ENCODE measurements at regions not wholly inside any gene's neighbourhood (a gene's known extent, or its start where the extent isn't known, plus 50 kb on each side); places are given as distances from the start of the nearest gene placed in this dataset.

GRCh38 chr6:27771235-27771634 is 141.0 kb downstream of the OR2B2 start:
- 45 to 73% methylated on average over 3 to 4 of the region's 4 CpGs for WGBS, 2 donors (ENCODE audit: low coverage in 1 of 2)
- Histone ChIP-seq H3K36me3 (no peaks in the 10 kb centered on the region), H3K9me3 (no peaks in the 10 kb centered on the region), H3K4me3 (no peak overlapping the region), H3K4me1 (peaks cover 0 to 10% (median 0%) of the 10 kb centered on the region in 3 donors), H3K27me3 (peaks cover 68% of the 10 kb centered on the region), H3K27ac (no peak overlapping the region)
- TF ChIP-seq EP300 (IDR thresholded peaks at IDR 0.05) (no peak), CTCF (IDR thresholded peaks at IDR 0.05) (no peak), POLR2A (IDR thresholded peaks at IDR 0.05) (no peak), POLR2AphosphoS5 (IDR thresholded peaks at IDR 0.05) (no peak)
- ATAC-seq = no peak

GRCh38 chr6:27770724-27771123 is 141.5 kb downstream of the OR2B2 start:
- H3K27me3 ChIP-seq = peaks cover 68% of the 10 kb centered on the region
- WGBS, 2 donors (ENCODE audit: low coverage in 1 of 2) = 67 to 69% methylated on average over 3 of the region's 3 CpGs
- no peaks in the 10 kb centered on the region for H3K36me3 ChIP-seq
- H3K4me3 ChIP-seq = no peak overlapping the region
- no peaks in the 10 kb centered on the region for H3K9me3 ChIP-seq
- no peak for ATAC-seq
- no peak overlapping the region for H3K27ac ChIP-seq
- TF ChIP-seq POLR2AphosphoS5 (IDR thresholded peaks at IDR 0.05) = no peak
- no peak for TF ChIP-seq CTCF (IDR thresholded peaks at IDR 0.05)
- TF ChIP-seq POLR2A (IDR thresholded peaks at IDR 0.05) = no peak
- TF ChIP-seq EP300 (IDR thresholded peaks at IDR 0.05) = no peak
- H3K4me1 ChIP-seq = peaks cover 0 to 10% (median 0%) of the 10 kb centered on the region in 3 donors

GRCh38 chr6:27768556-27768955 is 143.6 kb downstream of the OR2B2 start:
- no peak overlapping the region for H3K27ac ChIP-seq
- 86% methylated on average over 1 of the region's 1 CpG; no CpG with 5 or more reads in 1 of the 2 donors for WGBS, 2 donors (ENCODE audit: low coverage in 1 of 2)
- peaks cover 0 to 10% (median 0%) of the 10 kb centered on the region in 3 donors for H3K4me1 ChIP-seq

GRCh38 chr6:27767851-27768250 is 144.3 kb downstream of the OR2B2 start:
- WGBS, 2 donors (ENCODE audit: low coverage in 1 of 2) = 80% methylated on average over 1 of the region's 1 CpG; no CpG with 5 or more reads in 1 of the 2 donors
- no peak overlapping the region for H3K4me3 ChIP-seq
- no peak for ATAC-seq
- no peak overlapping the region for H3K27ac ChIP-seq
- no peaks in the 10 kb centered on the region for H3K9me3 ChIP-seq
- H3K27me3 ChIP-seq = peaks cover 90% of the 10 kb centered on the region
- peaks cover 0 to 10% (median 0%) of the 10 kb centered on the region in 3 donors for H3K4me1 ChIP-seq
- H3K36me3 ChIP-seq = no peaks in the 10 kb centered on the region
- TF ChIP-seq EP300 (IDR thresholded peaks at IDR 0.05) = no peak
- no peak for TF ChIP-seq POLR2A (IDR thresholded peaks at IDR 0.05)
- no peak for TF ChIP-seq CTCF (IDR thresholded peaks at IDR 0.05)
- no peak for TF ChIP-seq POLR2AphosphoS5 (IDR thresholded peaks at IDR 0.05)

More at GRCh38 chr6:27768556-27768955, 143.6 kb downstream of the OR2B2 start:
- Histone ChIP-seq H3K27me3 (peaks cover 83% of the 10 kb centered on the region), H3K9me3 (no peaks in the 10 kb centered on the region), H3K4me3 (no peak overlapping the region), H3K36me3 (no peaks in the 10 kb centered on the region)
- TF ChIP-seq POLR2AphosphoS5 (IDR thresholded peaks at IDR 0.05) = no peak
- TF ChIP-seq EP300 (IDR thresholded peaks at IDR 0.05) = no peak
- TF ChIP-seq CTCF (IDR thresholded peaks at IDR 0.05) = no peak
- no peak for TF ChIP-seq POLR2A (IDR thresholded peaks at IDR 0.05)
- ATAC-seq = no peak

GRCh38 chr6:27766405-27766804 is 145.8 kb downstream of the OR2B2 start:
- Histone ChIP-seq H3K36me3 (no peaks in the 10 kb centered on the region), H3K4me1 (no peaks in the 10 kb centered on the region), H3K4me3 (no peak overlapping the region), H3K9me3 (no peaks in the 10 kb centered on the region), H3K27me3 (peaks cover 100% of the 10 kb centered on the region), H3K27ac (no peak overlapping the region)
- TF ChIP-seq EP300 (IDR thresholded peaks at IDR 0.05) = no peak
- TF ChIP-seq POLR2AphosphoS5 (IDR thresholded peaks at IDR 0.05) = no peak
- no peak for TF ChIP-seq CTCF (IDR thresholded peaks at IDR 0.05)
- no peak for TF ChIP-seq POLR2A (IDR thresholded peaks at IDR 0.05)
- WGBS, 2 donors (ENCODE audit: low coverage in 1 of 2) = 80% methylated on average over 1 of the region's 1 CpG; no CpG with 5 or more reads in 1 of the 2 donors
- ATAC-seq = no peak

All from gastroesophageal sphincter (tissue), 4 donors.